DMS114 treated with DMSO at 0.1 percent for 48 hours (cell line): ENCODE measurements at regions not wholly inside any gene's neighbourhood (a gene's known extent, or its start where the extent isn't known, plus 50 kb on each side); places are given as distances from the start of the nearest gene placed in this dataset.
"Not testable (repeated sequence)": the region's sequence is repeated elsewhere in the genome, so short reads cannot be mapped to it uniquely, and the experiment has no call there.

Experiments used
- DNase-seq: peaks from one replicate; lab custom pipeline; 2025; ENCODE audit not compliant: unreplicated experiment; lab: John Stamatoyannopoulos, UW

- DNase-seq: no peak
These were observed 222.6 kb upstream of the DPYD start for GRCh38 chr1:98143403-98143802.

GRCh38 chr1:98133131-98133530 lies 212.3 kb upstream of the DPYD start:
- no peak for DNase-seq

GRCh38 chr1:98130408-98130807 lies 209.6 kb upstream of the DPYD start:
- no peak for DNase-seq

GRCh38 chr1:98129491-98129890 lies 208.7 kb upstream of the DPYD start:
- no peak for DNase-seq

- no peak for DNase-seq
These were observed 205.9 kb upstream of the DPYD start for GRCh38 chr1:98126740-98127139.

- no peak for DNase-seq
These were observed 200.8 kb upstream of the DPYD start for GRCh38 chr1:98121646-98122045.

GRCh38 chr1:98119796-98120195 lies 199.0 kb upstream of the DPYD start:
- no peak for DNase-seq

GRCh38 chr1:98113811-98114210 lies 193.0 kb upstream of the DPYD start:
- no peak for DNase-seq

- DNase-seq: no peak
These were observed 191.8 kb upstream of the DPYD start for GRCh38 chr1:98112626-98113025.

- DNase-seq: no peak
These were observed 189.8 kb upstream of the DPYD start for GRCh38 chr1:98110674-98111073.

GRCh38 chr1:98108378-98108777 lies 187.5 kb upstream of the DPYD start:
- not testable (repeated sequence) for DNase-seq

GRCh38 chr1:98107256-98107655 lies 186.4 kb upstream of the DPYD start:
- no peak for DNase-seq

- DNase-seq: no peak
These were observed 183.5 kb upstream of the DPYD start for GRCh38 chr1:98104289-98104688.

- DNase-seq: no peak
These were observed 182.9 kb upstream of the DPYD start for GRCh38 chr1:98103617-98104285.

GRCh38 chr1:98102345-98103030 lies 181.7 kb upstream of the DPYD start:
- DNase-seq: no peak

- no peak for DNase-seq
These were observed 180.5 kb upstream of the DPYD start for GRCh38 chr1:98101364-98101763.

- no peak for DNase-seq
These were observed 178.7 kb upstream of the DPYD start for GRCh38 chr1:98099501-98099900.

- no peak for DNase-seq
These were observed 177.6 kb upstream of the DPYD start for GRCh38 chr1:98098473-98098872.

GRCh38 chr1:98090351-98090750 lies 169.5 kb upstream of the DPYD start:
- no peak for DNase-seq

GRCh38 chr1:98088381-98088780 lies 167.5 kb upstream of the DPYD start:
- DNase-seq: no peak

GRCh38 chr1:98086796-98087441 lies 166.1 kb upstream of the DPYD start:
- no peak for DNase-seq

- no peak for DNase-seq
These were observed 165.3 kb upstream of the DPYD start for GRCh38 chr1:98086156-98086555.
